ENCODE measurements at regions not wholly inside any gene's neighbourhood (a gene's known extent, or its start where the extent isn't known, plus 50 kb on each side); places are given as distances from the start of the nearest gene placed in this dataset.

GRCh38 chr6:21462519-21462852, 131.1 kb upstream of the SOX4 start:
- BruUV-seq (replicated peaks): no TSS peak
- no peaks in the 10 kb centered on the region for H3K27me3 ChIP-seq (ENCODE audit: control insufficient read depth, insufficient read depth, low read length)
- H3K4me1 ChIP-seq (ENCODE audit: control insufficient read depth, insufficient read depth, low read length): no peaks in the 10 kb centered on the region
- ChIA-PET POLR2A (interaction anchor here (0.6 kb wide), 1 partner anchor 361 kb away, joined by 3 read pairs; no protein-coding TSS in a partner anchor), CTCF (no interaction called here)
- in situ Hi-C loops (cut with HindIII; ENCODE audit: low pct_unique_long_range_greater_than_20kb, low sequenced_read_pairs) (no loop called here), intact Hi-C loops (cut with micrococcal nuclease; ENCODE audit: unreplicated experiment) (no loop called here)
- H3K9me3 ChIP-seq (ENCODE audit: control insufficient read depth, insufficient read depth, low read depth, low read length): no peaks in the 10 kb centered on the region
- no peak overlapping the region for H3K27ac ChIP-seq (ENCODE audit: low read length)
- DNase-seq (ENCODE audit: low read depth, low spot score): no peak
- no peak for ATAC-seq
- no peaks in the 10 kb centered on the region for H3K36me3 ChIP-seq (ENCODE audit: control insufficient read depth, insufficient read depth, low read length)
- no peak for TF ChIP-seq SIN3A (IDR thresholded peaks at IDR 0.05; ENCODE audit: borderline replicate concordance, insufficient read depth, low read depth, low read length)
- no peak for TF ChIP-seq POLR2AphosphoS5 (IDR thresholded peaks at IDR 0.05; ENCODE audit: low read depth, low read length)
- no peak for TF ChIP-seq REST (IDR thresholded peaks at IDR 0.05; ENCODE audit: insufficient read depth in 1 of 2, low read depth in 2 of 2, low read length in 1 of 2)
- TF ChIP-seq CTCF (IDR thresholded peaks at IDR 0.05): no peak
- TF ChIP-seq TCF7L2 (IDR thresholded peaks at IDR 0.05; ENCODE audit: low read depth, low read length): no peak
- H3K4me3 ChIP-seq (ENCODE audit: low read depth in 2 of 2, low read length in 2 of 2): no peak overlapping the region

- in situ Hi-C loops (cut with HindIII; ENCODE audit: low pct_unique_long_range_greater_than_20kb, low sequenced_read_pairs): no loop called here
- TF ChIP-seq POLR2AphosphoS5 (IDR thresholded peaks at IDR 0.05; ENCODE audit: low read depth, low read length) (no peak), TCF7L2 (IDR thresholded peaks at IDR 0.05; ENCODE audit: low read depth, low read length) (no peak), CTCF (IDR thresholded peaks at IDR 0.05) (no peak), SIN3A (IDR thresholded peaks at IDR 0.05; ENCODE audit: borderline replicate concordance, insufficient read depth, low read depth, low read length) (no peak)
- Histone ChIP-seq H3K4me1 (ENCODE audit: control insufficient read depth, insufficient read depth, low read length) (no peaks in the 10 kb centered on the region), H3K27ac (ENCODE audit: low read length) (no peak overlapping the region), H3K27me3 (ENCODE audit: control insufficient read depth, insufficient read depth, low read length) (no peaks in the 10 kb centered on the region), H3K9me3 (ENCODE audit: control insufficient read depth, insufficient read depth, low read depth, low read length) (no peaks in the 10 kb centered on the region), H3K4me3 (ENCODE audit: low read depth in 2 of 2, low read length in 2 of 2) (no peak overlapping the region), H3K36me3 (ENCODE audit: control insufficient read depth, insufficient read depth, low read length) (no peaks in the 10 kb centered on the region)
- BruUV-seq (replicated peaks): no TSS peak
- DNase-seq (ENCODE audit: low read depth, low spot score): no peak
- intact Hi-C loops (cut with micrococcal nuclease; ENCODE audit: unreplicated experiment): no loop called here
- POLR2A ChIA-PET: no interaction called here
- ATAC-seq: no peak
- CTCF ChIA-PET: no interaction called here
These were observed 126.5 kb upstream of the SOX4 start for GRCh38 chr6:21467091-21467490.
